ENCODE measurements at regions not wholly inside any gene's neighbourhood (a gene's known extent, or its start where the extent isn't known, plus 50 kb on each side); places are given as distances from the start of the nearest gene placed in this dataset.

GRCh38 chr1:30545365-30545764 is 178.0 kb downstream of the MATN1 start:
- Histone ChIP-seq H3K4me2 (ENCODE audit: low read depth, low read length, poor library complexity, severe bottlenecking) (no peak overlapping the region), H3K9me2 (replicated peaks; ENCODE audit: low read depth, low read length) (no peaks in the 10 kb centered on the region), H3K27me3 (ENCODE audit: insufficient read depth, low read length, poor library complexity, severe bottlenecking) (no peaks in the 10 kb centered on the region), H2AFZ (ENCODE audit: low read length) (no peak overlapping the region), H3K9ac (ENCODE audit: low read depth, low read length, poor library complexity, severe bottlenecking) (no peak overlapping the region), H3F3A (ENCODE audit: low read depth) (no peaks in the 10 kb centered on the region), H4K20me1 (ENCODE audit: insufficient read depth, low read length, poor library complexity, severe bottlenecking) (no peaks in the 10 kb centered on the region), H3K79me2 (ENCODE audit: insufficient read depth, low read length) (no peaks in the 10 kb centered on the region), H3K4me1 (ENCODE audit: insufficient read depth, low read length, poor library complexity, severe bottlenecking) (no peaks in the 10 kb centered on the region), H3K9me3 (ENCODE audit: insufficient read depth, low read depth, low read length) (no peaks in the 10 kb centered on the region), H3K36me3 (ENCODE audit: insufficient read depth, low read length) (no peaks in the 10 kb centered on the region), H3K4me3 (ENCODE audit: low read length, poor library complexity, severe bottlenecking) (no peak overlapping the region)
- TF ChIP-seq EZH2phosphoT487 (IDR thresholded peaks at IDR 0.05; ENCODE audit: borderline replicate concordance) (no peak), CTCF (conservative IDR thresholded peaks at IDR 0.05; ENCODE audit: low read length) (no peak)

GRCh38 chr1:30541721-30542485 is 181.5 kb downstream of the MATN1 start:
- H3K4me1 ChIP-seq (ENCODE audit: insufficient read depth, low read length, poor library complexity, severe bottlenecking), result no peaks in the 10 kb centered on the region
- no peaks in the 10 kb centered on the region for H3K9me3 ChIP-seq (ENCODE audit: insufficient read depth, low read depth, low read length)
- H3K9me2 ChIP-seq (replicated peaks; ENCODE audit: low read depth, low read length), result no peaks in the 10 kb centered on the region
- no peak overlapping the region for H2AFZ ChIP-seq (ENCODE audit: low read length)
- no peak overlapping the region for H3K4me3 ChIP-seq (ENCODE audit: low read length, poor library complexity, severe bottlenecking)
- H3K27me3 ChIP-seq (ENCODE audit: insufficient read depth, low read length, poor library complexity, severe bottlenecking), result no peaks in the 10 kb centered on the region
- H3K9ac ChIP-seq (ENCODE audit: low read depth, low read length, poor library complexity, severe bottlenecking), result no peak overlapping the region
- TF ChIP-seq EZH2phosphoT487 (IDR thresholded peaks at IDR 0.05; ENCODE audit: borderline replicate concordance) (no peak), CTCF (conservative IDR thresholded peaks at IDR 0.05; ENCODE audit: low read length) (no peak)
- no peaks in the 10 kb centered on the region for H4K20me1 ChIP-seq (ENCODE audit: insufficient read depth, low read length, poor library complexity, severe bottlenecking)
- H3K36me3 ChIP-seq (ENCODE audit: insufficient read depth, low read length), result no peaks in the 10 kb centered on the region
- H3F3A ChIP-seq (ENCODE audit: low read depth), result no peaks in the 10 kb centered on the region
- no peaks in the 10 kb centered on the region for H3K79me2 ChIP-seq (ENCODE audit: insufficient read depth, low read length)
- H3K4me2 ChIP-seq (ENCODE audit: low read depth, low read length, poor library complexity, severe bottlenecking), result no peak overlapping the region

GRCh38 chr1:30540611-30541192 is 182.7 kb downstream of the MATN1 start:
- no peak overlapping the region for H3K4me2 ChIP-seq (ENCODE audit: low read depth, low read length, poor library complexity, severe bottlenecking)
- H4K20me1 ChIP-seq (ENCODE audit: insufficient read depth, low read length, poor library complexity, severe bottlenecking), result no peaks in the 10 kb centered on the region
- H3K4me1 ChIP-seq (ENCODE audit: insufficient read depth, low read length, poor library complexity, severe bottlenecking), result no peaks in the 10 kb centered on the region
- H2AFZ ChIP-seq (ENCODE audit: low read length), result no peak overlapping the region
- no peaks in the 10 kb centered on the region for H3K9me3 ChIP-seq (ENCODE audit: insufficient read depth, low read depth, low read length)
- no peak overlapping the region for H3K4me3 ChIP-seq (ENCODE audit: low read length, poor library complexity, severe bottlenecking)
- no peaks in the 10 kb centered on the region for H3F3A ChIP-seq (ENCODE audit: low read depth)
- TF ChIP-seq CTCF (conservative IDR thresholded peaks at IDR 0.05; ENCODE audit: low read length) (no peak), EZH2phosphoT487 (IDR thresholded peaks at IDR 0.05; ENCODE audit: borderline replicate concordance) (no peak)
- H3K9ac ChIP-seq (ENCODE audit: low read depth, low read length, poor library complexity, severe bottlenecking), result no peak overlapping the region
- H3K36me3 ChIP-seq (ENCODE audit: insufficient read depth, low read length), result no peaks in the 10 kb centered on the region
- H3K9me2 ChIP-seq (replicated peaks; ENCODE audit: low read depth, low read length), result no peaks in the 10 kb centered on the region
- H3K79me2 ChIP-seq (ENCODE audit: insufficient read depth, low read length), result no peaks in the 10 kb centered on the region
- H3K27me3 ChIP-seq (ENCODE audit: insufficient read depth, low read length, poor library complexity, severe bottlenecking), result no peaks in the 10 kb centered on the region
